Raji (cell line): ENCODE measurements at regions not wholly inside any gene's neighbourhood (a gene's known extent, or its start where the extent isn't known, plus 50 kb on each side); places are given as distances from the start of the nearest gene placed in this dataset.

Experiments used
- POLR2A ChIP-seq: IDR thresholded peaks from 2 replicates; pipeline ENCODE4 v1.6.1; 2011; ENCODE audit warnings: low read depth, low read length, control low read depth; ENCODE audit not compliant: insufficient read depth

DNA sequence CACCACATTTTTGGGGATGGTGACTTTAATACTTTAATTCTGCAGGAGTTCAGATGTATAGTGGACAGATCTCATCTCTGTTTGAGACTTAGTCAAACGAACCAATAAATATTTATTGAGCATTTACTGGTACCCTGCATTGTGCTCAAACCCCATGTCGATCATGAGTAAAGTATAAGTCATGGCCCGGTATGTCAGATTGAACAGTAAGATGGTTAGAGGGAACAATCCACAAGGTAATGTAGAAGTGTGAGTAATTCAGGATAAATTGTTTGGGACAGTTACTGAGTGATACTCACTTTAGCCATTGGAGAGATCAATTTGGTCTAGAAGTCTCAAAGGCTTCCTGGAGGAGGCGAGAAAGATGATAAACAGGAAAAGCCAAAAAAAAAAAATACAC, 265.5 kb upstream of the C2CD4B start:
- TF ChIP-seq POLR2A, result no peak

DNA sequence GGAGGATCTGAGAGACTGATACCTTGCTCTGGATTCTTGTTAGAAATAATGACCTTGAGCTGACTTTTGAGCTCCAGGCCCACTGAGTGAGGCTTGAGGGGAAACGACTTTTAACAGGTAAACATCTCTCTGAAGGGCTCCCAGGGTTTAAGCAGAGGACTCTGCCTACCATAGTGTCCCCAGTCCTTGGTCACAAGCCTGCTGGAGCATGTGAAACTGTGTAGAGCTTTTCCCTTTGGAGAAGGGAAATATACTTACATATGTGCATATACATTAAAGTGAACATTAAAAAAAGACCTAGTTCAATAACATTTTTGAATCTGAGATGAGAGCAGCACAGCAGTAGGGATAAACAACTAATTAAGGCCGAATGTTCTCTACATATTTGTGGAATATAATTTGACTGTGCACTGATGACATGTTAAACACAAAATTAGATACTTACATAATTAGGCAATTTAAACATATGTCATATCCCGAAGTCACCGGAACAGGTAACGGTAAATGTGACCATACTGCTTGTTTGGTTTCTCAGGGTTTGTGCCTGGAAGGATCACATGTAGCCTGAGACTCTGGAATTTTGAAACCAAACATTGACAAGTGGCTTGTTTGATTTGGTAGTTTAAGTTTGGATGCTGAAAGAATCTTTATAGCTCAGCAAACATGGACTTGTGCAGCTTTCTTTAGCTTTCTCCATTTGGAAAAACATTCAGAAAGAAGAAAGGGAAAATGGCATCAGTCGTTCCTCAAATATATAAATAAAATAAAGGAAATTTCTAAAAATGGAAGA, 266.1 kb upstream of the C2CD4B start:
- no peak for TF ChIP-seq POLR2A

DNA sequence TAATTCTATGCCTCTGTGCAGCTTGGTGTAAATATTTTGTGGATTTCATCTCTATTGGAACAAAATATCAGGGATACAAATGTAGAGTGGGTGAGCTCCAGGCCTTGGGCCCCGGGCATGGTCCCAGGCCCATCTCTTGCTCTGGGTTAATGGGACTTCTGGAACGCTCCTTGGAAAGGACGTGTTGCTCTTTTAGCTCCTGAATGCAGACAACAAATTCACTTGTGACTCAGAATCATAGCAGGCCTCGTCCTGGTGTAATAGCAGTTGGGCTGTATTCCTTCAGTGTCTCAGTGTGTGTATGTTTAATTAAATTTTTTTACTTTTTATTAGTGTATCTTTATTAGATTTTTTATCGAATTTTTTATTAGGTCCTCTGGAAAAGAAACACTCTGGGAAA, 266.7 kb upstream of the C2CD4B start:
- TF ChIP-seq POLR2A, result no peak

DNA sequence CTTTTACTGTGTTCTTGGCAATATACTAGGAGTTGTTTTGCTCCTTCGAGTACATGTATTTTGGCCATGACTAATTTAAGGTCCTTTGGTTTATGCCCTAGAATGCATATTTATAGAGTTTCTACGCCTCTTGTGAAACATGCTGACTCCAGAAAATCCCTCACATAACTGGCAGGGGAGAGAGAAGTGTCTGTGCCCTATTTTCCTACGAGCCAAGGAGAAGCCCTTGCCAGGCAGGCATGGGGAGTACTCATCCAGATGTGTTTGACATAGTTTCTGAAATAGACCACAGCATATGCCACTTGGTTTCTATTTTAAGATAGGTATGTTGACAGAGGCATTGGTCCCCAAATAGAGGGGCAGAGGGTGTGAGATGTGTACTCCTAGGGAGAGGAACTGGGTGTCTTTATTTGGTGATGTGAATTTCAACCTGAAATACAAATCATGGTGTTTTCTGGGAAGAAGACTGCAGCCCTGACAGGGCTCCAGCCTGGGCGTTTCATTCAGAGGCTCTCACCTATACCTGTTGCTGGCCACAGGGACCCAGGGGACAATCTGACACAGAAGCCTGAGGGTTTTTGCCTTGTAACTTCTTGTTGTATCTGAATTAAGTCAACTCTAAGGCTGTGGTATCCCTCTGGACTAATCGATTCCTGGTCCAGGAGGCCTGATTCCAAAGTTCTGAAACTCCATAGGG, 267.8 kb upstream of the C2CD4B start:
- no peak for TF ChIP-seq POLR2A

DNA sequence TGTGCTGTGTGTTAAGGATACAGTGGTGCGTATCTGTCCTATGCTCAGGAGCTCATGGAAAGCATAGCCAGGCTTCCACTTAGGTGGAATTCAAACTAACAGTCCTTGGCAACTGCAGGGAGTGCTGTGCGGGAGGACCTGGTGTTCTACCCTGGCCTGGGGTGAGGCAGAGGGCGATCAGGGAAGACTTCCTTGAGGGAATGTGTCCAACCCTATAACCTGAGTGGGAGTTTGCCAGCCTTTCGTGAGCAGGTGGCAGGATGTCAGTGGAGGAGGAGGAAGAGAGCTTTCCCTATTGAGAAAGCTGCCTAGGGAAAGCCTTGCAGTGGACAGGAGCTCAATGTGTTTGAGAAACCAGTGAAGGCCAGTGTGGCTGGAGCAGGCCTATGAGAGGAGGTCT, 271.1 kb upstream of the C2CD4B start:
- TF ChIP-seq POLR2A, result no peak

DNA sequence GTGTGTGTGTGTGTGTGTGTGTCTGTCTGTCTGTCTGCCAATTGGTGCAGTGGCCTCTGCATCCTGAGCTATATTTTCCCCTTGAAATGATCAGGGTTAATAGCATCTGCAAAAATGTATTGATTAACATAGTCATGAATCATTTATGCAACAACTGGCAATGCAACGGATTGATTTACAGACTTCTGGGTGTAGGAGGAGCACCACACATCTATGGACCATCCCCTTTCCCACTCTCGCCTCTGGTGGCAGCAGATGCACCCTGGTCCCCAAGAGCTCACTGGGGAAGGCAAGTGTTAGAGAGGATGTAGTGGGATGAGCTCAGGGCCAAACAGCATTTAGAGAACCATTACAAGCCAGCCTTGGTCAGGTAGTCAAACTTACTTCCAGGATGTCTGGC, 272.7 kb upstream of the C2CD4B start:
- no peak for TF ChIP-seq POLR2A

DNA sequence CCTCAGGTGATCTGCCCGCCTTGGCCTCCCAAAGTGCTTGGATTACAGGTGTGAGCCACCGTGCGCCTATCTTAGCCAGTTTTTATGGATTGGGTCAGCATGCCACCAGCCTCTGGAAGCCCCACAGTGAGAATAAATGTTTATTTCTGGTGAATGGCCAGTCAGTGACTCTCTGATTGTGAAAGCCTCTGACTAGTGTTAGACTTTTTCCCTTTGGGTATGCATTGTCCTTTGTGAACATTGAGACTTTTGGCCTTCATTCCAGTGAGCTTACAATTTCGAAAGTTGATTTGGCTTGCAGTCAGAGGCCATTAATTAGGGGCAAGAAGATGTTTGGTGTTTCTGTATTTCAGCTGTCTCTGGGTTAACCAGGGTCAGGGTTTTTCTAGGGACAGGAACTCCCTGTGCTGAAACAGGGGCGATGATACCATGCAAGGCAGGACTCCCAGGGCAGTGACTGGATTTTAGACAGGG, 274.5 kb upstream of the C2CD4B start:
- no peak for TF ChIP-seq POLR2A

DNA sequence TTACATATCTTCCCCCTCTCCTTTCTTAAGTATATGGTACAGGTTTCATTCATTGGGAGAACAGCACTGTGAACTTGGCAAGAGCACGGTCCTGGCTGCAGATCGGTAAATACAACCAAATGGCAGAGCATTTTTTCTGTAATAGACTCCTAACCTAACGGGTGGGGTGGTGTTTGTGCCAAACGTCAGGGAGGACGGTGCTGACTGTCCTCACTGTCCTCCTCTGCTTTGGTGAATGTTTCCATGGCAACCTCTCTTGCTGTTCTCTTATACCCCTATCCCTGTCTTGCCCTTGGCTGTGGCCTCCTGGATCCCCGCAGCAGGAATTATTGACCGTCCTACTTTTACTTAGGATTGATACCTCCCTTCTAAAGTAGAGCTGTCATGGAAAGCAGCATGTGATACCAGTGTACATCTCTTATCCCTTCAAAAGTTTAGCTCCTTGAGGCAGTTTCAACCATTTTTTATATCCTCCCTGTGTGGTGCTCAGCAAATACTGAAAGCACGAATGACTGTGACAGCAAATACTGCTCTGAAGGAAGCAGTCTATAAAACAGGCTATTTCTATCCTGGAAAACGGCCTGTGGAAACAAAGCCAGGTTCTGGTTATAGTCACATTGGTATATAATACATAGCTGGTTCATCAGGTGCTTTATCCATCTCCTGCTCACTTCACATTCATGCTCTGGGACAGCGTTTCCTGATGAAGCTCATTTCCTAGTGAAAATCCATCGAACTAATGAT, 275.4 kb upstream of the C2CD4B start:
- no peak for TF ChIP-seq POLR2A

DNA sequence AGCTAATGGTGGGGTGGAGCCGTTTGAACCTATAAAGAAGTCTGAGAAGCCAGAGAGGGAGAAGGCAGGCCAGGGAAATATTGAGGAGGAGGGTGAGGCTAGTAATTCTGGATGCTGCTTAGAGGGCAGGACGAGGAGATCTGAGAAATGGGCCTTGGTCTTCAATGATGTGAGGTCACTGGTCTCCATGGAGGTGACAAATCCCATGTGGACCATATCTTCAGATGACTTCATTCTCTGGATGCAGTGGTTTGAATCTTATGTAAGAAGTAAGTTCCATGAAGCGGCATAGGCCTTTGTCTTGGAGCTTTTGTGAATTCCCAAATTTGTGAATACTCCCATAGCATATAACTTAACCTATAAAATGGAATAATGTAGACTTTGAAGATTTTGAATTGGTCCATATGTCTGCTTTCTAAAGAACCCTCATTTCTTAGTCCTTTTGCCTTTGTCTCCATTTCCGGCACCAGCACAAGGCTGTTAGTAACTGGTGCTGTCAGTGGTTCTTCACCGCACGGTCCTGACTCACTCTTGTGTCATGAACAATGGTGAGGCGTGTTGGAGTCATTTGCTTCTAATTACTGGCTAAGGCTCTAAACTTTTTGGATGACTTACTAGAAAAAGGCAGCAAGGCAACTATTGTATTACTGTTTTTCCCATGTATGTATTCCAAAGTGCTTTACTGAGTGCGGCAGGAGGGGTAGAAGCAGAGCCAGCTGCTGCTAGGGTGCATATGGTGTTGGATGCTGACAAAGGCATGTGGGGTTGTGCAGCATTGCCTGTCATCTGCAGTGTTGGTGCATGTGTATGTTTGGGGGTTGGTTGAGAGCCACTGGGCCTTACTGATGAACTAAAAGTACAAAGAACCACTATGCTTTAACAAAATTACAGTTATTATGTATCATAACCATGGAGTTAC, 279.3 kb upstream of the C2CD4B start:
- TF ChIP-seq POLR2A, result no peak

DNA sequence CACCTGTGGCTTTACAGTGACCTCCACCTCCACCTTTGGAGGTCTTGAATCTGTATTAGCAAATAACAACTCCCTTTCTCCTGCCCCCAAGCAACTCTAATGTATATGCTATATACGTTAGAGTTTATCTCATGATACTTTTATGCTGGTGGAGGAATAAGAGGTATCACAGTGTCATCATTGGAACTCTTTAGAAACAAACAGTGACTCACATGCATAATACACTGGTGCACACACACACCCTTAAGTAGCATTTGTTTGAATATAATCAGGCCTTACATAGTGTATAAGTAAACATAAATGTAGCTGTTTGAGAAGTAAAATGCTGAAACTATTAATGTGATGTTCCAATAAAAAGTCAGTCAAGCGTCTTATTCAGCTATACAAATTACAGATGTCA, 280.2 kb upstream of the C2CD4B start:
- no peak for TF ChIP-seq POLR2A

DNA sequence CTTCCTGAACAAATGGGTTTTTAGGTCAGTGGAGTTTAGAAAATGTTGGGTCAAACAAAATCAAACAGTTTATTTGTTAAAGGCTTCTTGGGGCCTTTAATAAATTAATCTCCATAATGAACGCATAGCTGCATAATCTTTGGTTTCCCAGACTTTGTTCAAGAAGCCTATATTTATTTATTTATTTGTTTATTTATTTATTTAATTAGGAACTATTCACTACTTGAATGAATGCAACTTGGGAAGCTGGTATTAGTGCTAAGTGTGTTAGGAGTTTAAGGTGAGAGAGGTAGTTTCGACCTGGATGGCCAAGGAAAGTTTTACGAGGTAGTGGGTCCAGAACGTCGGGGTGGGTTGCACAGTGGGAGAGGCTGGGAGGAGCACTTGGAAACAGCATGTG, 281.9 kb upstream of the C2CD4B start:
- TF ChIP-seq POLR2A, result no peak

DNA sequence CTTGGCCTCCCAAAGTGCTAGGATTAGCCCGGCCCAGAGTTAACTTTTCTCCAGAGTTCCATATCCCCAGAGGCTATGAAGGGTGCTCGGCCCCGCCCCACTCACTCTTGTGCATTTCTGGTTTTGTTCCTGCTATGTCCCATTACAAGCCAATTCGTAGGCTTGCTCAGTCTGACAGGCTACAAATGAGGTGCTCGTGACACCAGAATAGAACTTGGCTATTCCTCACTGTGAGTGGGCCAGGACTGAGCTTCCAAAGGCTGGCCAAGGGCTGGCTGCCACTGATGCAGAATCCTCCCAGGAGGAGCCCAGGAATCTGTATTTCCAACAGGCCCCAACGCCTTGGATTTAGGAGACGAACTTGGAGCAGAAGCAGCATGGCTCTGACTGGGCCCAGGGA, 282.7 kb upstream of the C2CD4B start:
- no peak for TF ChIP-seq POLR2A

DNA sequence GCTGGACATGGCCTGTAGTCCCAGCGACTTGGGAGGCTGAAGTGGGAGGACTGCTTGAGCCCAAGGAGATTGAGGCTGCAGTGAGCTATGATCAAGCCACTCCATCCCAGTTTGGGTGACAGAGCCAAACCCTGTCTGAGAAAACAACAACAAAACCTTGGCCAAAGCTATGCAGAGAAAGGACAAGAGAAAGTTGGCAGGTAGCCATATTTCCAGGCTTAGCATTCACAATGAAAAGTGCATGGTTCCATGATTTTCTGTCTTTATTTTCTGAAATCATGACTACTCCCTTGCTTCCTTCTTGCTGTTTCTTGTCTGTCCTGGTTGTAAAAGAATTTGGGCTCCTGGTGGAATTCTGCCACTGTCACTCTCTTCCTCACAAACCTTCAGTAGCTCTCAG, 284.6 kb upstream of the C2CD4B start:
- TF ChIP-seq POLR2A, result no peak

DNA sequence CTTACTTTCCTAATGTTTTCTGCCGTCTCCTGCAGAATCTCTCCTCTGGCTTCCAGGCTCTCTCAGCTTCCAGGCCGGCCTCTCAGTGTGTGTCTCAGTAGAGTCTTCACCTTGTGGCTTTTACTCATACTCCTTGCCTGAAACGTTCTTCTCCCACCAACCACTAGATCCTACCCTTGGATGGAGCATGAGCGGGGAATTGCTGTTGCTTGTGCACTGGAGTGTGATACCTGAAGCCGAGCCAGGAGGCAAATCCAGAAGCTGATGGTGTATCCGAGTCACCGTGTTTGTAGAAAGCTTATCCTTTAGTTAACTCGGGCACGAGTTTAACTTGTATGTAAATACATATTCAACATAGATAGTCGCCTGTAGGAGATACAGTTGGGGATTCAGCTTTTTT, 285.0 kb upstream of the C2CD4B start:
- TF ChIP-seq POLR2A, result no peak

DNA sequence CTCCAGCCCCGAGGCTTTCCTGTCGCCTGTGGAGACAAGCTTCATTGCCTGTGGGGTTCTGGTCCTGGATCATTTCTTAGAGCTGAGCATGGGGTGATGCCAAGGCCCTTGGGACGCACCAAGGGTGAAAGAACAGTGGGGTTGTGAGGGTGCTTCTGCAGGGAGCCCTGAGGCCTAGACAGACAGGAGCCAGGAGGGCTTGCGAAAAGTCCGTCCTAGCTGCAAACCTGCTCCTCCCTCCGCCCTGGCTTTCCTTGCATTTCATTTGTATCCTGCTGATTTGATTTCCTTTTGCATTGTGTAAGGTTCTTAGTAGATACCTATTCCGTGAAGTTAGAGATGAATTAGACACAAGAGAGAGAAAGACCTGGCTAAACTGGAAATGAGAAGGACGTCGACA, 286.9 kb upstream of the C2CD4B start:
- no peak for TF ChIP-seq POLR2A
